HG02981 (cell line): ENCODE measurements at regions not wholly inside any gene's neighbourhood (a gene's known extent, or its start where the extent isn't known, plus 50 kb on each side); places are given as distances from the start of the nearest gene placed in this dataset.

Experiments
- ATAC-seq: cut with Tn5 transposase; IDR thresholded peaks from one replicate; pipeline ENCODE4 v1.9.1; 2021; ENCODE audit warnings: mild to moderate bottlenecking, moderate library complexity; ENCODE audit not compliant: unreplicated experiment

DNA sequence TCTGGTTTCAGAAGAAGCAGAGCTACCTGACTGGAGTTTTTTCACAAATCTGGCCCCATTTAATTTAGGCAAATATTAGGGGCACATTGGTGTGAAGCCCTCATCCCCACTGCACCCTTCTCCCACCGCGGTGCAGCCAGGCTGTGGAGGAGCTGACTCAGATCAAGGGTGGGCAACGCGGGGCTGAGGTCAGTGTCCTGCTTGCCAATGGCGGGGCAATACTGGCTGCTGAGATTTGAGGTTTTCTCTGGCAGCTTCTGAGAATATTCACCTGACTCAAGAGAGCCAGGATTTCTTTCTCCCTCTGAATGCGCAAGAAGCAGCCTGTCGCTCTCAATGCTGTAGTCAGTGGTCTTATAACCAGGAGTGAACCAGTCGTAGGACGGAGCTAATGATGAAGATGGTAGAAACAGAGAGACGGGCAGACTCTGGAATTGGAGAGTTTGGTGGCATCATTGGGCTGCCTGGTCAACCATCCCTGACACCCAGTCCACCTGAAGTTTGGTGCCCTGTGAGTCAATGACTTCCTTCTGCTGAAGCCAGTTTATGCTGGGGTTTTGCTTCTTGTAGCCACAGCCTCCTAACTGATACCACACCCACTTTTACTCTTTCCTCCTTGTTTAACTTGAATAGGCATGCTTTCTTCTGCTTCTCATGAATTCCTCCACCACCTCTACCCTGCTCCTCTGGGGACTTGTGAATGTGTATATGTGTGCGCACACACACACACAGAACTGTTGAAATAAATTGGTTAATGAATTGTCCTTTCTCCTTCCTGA is 123.7 kb upstream of the CTBP2 start:
- no peak for ATAC-seq

DNA sequence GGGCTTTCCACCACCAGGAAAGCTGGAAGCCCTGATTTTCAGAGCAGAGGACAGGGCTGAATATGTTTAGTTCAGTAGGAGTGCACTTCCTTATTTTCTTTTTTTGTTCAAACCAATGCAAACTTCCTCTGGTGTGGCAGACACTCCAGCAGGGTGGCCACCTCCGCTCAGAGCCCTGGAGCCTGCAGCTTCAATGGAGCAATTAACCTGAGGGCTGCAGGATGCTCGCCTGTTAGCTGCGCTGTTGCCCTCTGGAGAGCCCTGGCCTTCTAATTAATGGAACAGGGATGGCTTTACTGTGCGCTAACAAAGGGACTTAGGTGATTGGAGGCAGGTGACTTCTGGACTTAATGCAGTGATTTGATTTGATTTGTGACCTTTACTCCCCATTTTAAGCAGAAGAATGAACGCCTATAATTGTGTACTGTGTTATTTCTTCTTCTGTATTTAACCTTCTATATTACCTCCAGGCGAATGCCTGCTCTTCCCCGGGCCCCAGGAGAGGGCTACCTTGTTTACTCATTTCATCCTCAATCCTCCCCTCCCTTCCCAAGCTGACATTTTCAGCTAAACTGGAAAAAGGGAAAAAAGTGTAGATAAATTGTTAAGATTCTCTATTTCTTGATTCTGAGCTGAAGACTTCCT is 123.0 kb upstream of the CTBP2 start:
- ATAC-seq = no peak

DNA sequence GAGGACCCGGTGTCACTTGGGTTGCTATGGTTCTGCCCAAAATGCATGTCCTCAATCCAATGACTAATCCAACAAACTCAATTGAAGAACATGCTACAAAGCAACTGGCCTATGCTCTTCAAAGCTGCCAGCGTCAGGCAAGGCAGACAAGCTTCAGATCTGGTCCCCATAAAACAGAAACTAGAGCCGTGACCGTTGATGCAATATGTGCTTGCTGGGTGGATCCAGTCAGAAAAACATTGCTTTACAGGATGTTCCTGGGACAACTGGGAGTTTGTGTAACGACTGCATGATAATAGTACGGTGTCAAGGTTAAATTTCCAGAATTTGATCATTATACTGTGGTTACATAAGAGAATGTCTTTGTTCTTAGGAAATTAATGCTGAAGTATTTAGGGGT is 120.7 kb upstream of the CTBP2 start:
- no peak for ATAC-seq

DNA sequence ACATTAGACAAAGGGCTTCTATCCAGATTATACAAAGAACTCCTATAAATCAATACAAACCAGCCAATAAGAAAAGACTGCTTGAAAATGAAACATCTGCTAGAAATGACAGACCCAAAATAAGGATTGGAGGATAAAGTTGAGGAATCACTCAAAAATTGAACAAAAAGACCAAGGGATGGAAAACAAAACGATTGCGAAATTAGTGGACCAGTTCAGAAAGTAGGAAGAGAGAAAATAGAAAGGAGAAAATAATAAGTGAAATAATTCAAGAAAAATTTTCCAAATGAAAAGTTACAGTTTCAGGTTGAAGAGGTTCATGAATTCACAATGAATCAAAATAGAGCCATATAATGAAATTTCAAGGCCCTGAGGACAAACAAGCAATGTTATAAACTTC is 115.8 kb upstream of the CTBP2 start:
- ATAC-seq = no peak

DNA sequence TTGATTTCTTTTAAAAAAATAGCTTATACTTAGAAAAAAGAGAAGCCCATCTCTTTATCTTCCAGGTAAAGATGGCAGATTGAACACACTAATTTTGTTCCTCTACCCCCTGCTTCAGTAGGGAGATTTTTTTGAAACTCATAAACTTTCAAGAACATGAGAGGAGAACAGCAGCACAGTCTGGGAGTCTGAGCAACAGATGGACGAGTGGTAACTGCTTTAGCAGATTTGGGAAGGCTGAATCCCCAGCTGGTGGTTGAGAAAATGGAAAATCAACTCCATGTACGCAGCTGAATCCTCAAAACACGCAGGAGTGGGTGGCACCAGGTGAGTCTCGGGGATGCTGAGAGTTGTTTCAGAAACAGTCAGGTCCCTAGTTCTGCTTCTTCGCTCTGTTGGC is 114.6 kb upstream of the CTBP2 start:
- no peak for ATAC-seq

DNA sequence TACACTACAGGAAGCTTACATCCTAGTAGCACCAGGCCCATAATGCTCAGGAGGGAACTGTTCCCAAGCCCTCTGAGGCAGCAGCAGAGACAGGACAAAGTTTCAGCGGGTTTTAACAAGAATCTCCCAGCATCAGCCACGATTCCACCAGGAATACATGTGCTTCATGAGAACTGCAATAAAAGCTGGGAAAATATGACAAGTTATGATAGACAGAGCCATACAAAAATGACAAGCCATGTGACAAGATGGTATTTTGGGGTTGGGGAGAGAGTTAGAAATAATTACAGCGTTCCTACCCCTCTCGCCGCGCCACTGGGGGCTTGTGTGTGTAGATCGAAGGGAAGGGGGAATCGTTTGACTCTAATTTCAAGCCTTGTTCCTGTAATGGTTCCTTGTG is 112.7 kb upstream of the CTBP2 start:
- no peak for ATAC-seq

DNA sequence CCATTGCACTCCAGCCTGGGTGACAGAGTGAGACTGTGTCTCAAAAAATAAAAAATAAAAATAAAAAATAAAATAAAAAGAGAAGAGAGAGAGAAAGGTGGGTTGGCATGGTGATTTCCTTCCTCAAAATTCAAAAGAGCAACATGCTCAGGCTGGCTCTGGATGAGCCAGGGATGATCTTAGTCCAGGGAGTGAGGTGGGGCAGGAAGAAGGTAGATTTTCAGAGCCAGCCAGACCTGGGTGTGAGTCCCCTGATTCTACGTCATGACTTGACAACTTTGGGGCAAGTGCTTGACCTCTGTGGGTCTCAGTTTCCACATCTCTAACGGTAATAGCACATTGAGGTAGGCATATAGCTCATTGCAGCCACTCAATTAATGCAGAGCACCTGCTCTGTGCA is 109.4 kb upstream of the CTBP2 start:
- no peak for ATAC-seq

DNA sequence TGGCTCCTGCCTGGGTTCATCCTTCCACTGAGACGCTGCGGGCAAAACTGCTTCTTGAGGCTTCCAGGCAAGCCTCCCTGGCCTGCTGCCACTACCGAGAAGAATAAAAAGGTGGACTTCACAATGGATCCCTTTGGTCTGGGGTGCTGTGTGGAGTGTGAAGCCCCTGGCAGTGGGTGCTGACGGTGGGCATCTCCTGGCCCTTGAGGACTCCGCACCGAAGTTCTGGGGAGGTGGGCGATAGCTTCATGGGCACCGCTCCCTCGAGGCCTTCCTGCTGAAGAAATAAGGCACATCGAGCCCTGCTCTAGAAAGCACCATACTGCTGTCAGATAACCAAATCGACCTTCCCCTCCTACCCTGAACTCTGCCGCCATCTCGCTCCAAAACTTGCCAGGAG is 106.6 kb upstream of the CTBP2 start:
- ATAC-seq = no peak

DNA sequence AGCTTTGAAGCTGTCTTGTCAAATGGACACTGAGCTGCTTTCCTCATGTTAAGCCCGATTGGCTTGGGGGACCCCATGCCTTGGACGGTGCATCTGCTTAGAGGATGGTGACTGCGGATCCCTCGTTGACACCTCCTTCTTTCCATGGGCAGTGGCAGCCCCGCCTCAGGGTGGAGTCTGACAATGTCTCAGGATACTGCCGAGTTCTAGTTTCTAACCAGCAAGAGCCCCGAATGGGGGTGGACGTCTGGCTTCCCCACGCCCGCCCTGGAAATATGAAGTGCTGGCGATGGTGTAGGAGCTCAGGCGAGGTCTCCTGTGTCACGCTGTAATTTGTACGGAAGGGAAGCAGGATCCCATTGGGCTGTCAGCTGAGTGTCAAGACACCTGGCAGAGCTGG is 106.2 kb upstream of the CTBP2 start:
- ATAC-seq = no peak

DNA sequence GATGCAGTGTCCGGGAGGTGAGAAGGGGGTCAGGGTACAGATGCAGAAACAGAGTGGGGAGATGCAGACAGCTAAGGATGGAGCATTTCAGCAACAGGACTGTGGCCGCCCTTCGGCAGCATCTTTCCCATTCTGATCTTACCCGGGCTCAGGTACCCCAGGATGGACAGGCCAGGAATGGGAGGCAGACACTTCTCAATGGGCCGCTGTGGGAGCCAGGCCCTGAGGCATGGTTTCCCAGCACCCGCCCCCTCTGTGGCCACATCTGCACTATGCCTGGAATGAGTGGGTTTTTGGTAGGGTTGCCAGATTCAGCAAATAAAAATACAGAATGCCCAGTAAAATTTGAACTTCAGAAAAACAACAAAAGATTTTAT is 105.2 kb upstream of the CTBP2 start:
- ATAC-seq = no peak

DNA sequence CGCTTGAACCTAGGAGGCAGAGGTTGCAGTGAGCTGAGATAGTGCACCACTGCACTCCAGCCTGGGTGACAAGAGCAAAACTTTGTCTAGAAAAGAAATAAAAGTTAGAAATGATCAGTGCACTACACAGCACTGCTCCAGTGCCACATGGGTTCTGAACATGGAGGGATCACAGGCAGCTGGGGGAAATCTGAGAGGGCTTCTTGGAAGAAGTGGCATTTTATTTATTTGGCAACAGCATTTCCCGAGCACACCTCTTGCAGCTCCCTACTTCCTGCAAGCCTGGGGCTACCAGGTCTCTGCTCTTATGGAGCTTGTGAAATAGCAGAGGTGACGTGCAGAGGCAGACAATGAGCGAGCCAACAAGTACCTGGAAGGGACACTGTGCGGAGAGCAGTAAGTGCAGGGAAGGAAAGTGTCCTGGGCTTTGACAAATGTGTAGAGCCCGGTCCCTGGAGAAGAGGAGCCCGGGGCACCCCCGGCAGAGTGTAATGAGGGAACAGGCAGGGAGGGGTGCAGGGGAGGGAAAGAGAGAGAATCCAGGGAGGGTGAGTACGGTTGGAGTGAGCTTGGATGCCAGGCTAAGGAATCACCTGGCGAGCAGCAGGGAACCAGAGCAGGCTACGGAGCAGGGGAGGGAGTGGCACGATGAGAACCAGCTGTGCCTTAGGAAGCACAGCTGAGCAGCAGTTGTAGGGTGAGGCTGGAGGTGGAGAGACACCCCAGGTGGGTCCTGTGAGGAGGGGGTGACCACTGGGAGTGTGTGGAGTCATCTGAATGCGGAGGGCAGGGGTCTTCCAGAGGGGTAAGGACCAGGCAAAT is 104.6 kb upstream of the CTBP2 start:
- no peak for ATAC-seq

DNA sequence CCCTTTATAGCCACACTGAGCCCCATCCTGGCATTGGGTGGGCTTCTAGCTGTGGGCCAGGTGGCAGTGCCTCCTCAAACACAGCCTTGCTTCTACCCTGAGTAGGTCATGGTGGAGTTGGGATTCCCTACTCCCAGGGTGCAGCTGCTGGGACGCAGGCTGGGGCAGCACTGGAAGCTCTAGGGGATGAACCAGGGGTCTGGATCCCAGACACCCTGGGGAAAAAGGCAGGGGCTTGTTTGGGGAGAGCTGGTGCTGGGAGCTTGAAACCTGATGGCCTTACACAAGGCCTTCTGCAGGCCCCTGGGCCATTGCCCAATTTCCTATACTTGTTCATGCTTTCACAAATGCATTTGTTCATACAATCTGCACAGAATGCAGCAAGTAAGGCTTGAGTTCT is 103.7 kb upstream of the CTBP2 start:
- no peak for ATAC-seq

DNA sequence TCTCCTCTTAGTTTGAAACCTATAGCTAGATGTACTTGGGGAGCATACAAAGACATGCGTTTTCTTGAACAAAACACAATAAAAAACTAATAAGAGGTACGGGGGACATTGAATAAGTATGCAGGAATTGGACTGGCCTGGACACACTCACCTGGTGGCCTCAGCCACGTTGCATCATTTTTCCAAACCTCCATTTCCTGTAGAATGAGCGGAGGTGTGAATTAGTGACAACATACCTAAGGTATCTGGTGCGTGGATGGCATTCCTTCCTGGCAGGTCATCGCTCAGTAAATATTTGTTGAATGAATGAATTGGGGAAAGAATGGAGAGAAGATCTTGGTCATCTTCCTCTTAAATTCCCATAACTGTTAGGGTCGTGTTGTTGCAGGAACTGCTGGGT is 103.2 kb upstream of the CTBP2 start:
- ATAC-seq = no peak

DNA sequence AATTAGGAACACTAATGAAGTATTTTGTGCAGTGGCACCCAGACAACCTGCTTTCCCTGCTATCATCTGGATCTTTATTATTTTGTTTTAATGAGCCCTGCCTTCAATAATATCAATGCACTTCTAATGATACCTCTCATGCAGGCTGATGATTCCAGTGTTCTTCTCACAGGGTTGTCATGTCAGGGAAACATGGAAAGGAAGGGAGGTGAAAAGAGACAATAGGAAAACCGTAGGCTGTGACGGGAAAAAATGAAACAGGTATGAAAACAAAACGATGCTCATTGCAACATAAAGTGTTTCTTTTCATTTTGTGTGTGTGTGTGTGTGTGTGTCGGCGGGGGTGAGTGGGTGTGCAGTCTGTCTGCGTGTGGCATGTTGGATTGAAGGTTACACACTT is 102.6 kb upstream of the CTBP2 start:
- no peak for ATAC-seq

DNA sequence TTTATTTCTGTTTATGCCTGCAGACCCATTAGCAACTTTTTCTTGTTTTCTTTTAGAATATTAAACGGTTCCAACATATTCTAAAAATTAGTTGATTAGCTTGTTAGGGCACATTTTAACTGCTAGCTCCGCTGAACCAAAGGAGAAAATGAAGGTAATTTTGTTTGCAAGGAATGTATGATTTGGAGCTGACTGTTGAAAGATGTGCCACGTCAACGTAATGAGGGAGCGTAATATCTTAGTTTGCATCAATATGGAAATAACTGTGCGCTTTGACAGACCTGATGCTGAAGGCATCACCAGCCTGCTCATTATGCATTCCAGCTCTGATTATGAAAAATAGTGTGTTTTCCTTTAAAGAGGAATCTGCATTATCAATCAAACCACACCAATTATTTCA is 102.0 kb upstream of the CTBP2 start:
- no peak for ATAC-seq

DNA sequence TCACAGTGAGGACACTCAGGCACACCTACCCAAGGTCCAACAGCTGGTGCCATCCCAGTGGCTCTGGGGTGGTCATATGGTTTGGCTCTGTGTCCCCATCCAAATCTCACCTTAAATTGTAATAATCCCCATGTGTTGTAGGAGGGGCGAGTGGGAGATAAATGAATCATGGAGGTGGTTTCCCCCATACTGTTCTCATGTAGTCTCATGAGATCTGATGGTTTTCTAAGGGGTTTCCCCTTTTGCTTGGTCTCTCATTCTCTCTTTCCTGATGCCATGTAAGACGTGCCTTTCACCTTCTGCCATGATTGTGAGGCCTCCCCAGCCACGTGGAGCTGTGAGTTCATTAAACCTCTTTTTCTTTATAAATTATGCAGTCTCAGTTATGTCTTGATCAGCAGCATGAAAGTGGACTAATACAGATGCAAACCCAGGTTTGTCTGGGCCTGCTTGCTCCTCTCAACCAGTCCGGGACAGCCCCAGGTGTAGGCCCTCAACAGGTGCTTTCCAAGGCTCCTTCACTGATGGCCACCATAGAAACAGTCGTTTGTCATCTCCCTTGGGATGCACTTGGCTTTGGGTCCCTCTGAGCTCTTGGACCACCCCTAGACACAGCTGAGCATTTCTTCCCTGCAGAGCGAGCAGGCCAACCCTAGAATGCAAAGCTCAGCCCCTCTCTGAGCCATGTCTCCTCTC is 101.3 kb upstream of the CTBP2 start:
- ATAC-seq = no peak

DNA sequence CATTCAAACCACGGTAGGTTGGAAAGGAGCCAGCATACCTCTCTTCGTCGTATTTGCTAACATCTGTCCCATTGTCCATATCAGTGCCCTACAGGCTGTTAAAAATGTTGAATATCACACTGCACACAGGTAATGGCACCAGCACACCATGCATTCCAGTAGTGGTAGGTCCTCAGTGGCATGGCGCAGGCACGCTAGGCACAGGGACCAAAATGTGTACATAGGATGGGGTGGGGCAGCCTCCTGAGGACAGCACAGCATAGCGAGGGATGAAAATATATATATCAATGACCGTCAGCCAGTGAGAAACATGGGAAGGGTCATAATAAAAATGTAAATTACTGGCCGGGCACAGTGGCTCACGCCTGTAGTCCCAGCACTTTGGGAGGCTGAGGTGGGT is 99.9 kb upstream of the CTBP2 start:
- ATAC-seq = no peak

DNA sequence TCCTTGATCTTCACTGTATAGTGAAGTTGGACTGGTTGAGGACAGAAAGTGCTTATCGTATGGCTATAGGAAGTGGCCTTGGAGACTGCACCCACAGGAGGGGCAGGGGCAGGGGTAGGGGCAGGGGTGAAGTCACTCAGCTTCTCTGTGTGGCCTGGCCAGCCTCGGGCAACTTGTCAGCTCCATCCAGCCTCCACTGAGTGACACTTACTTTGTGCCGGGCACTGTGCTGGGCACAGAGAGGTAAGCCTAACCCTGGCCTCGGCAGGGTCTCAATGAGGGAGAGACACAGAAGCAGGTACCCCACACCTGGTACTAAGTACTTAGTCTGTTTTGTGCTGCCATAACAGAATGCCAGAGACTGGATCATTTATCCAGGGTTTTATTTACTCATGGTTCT is 99.3 kb upstream of the CTBP2 start:
- ATAC-seq = no peak

DNA sequence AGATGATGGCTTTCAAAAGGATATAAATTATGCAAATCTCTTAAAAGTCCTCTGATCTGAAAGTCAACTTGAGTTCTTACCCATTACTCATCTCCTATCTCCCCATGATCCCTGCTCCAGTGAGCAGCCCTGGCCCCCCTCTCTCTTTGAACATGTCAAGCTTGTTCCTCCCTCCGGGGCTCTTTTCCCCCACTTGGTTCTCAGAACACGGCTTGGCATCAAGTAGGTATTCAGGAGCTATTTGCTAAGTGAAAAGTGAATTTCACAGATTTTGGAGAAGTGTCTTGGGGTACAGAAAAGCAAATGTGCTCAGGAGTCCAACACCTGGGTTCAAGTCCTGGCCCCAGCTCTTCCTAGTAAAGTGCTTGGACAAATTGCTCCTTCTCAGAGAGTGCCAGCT is 98.3 kb upstream of the CTBP2 start:
- no peak for ATAC-seq

DNA sequence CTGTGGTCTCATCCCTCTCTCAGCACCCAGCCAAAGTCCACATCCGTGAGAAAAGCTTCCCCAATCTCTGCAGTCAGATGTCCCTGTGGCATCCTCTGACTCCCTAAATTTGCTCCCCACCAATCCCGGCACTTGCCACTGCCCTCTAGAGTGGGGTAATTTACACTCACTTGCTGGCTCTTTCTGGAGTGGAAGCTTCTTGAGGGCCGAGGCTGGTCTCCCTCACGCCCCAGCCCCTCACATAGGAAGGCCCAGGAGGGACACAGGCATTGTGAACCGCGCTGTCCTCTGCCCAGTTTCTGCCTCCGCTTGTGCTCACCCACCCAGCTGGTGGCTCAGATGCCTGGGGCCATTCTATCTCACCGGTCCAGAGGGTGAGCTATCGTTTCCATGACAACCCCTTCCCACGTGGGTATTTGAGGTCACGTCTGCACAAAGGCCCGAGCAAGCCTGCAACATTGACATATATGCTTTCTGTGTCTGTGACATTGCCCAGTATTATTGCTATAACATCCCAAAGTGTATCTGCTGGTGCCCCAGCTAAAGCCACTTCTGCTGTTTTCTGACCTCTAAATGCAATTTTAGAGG is 97.3 kb upstream of the CTBP2 start:
- ATAC-seq = no peak

DNA sequence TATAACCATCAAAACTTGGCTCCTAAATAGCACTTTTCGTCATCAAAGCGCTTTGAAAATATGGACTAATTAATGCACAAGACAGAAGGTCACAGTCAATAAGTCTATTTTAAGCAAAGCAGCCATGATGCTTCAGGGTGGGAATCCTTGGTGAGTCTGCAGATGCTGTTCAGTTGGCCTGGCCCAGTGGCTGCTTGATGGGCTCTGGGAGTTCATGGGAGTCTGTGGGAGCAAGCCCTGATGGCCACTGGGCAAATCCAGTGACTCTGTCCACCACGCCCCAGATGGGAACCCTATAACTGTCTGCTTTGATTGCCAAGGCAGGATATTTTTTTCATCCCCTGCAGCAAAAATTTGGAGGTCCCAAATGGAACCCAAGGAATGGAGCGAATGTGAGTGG is 95.7 kb upstream of the CTBP2 start:
- no peak for ATAC-seq
